ENCODE measurements at regions not wholly inside any gene's neighbourhood (a gene's known extent, or its start where the extent isn't known, plus 50 kb on each side); places are given as distances from the start of the nearest gene placed in this dataset.

DNA sequence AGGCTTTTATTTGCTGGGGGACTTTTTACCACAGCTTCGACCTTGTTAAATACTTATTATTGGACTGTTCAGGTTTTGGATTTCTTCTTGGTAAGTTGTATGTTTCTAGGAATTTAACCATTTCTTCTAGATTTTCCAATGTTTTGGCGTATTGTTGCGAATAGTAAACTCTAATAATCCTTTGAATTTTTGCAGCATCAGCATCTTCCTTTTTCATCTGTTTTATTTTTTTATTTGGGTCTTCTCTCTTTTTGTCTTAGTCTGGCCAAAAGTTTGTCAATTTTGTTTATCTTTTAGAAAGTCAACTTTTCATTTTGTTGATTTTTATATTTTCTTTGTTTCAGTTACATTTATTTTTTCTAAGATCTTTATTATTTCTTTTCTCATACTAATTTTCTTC is 1272.0 kb downstream of the HACE1 start:
- H3K9me3 ChIP-seq (replicated peaks; ENCODE audit: control insufficient read depth, insufficient read depth, low read length), result no peaks in the 10 kb centered on the region
- no peak overlapping the region for H2AFZ ChIP-seq (ENCODE audit: low read depth, low read length)
- H3K79me2 ChIP-seq (ENCODE audit: control insufficient read depth, insufficient read depth, low read length), result no peaks in the 10 kb centered on the region
- no peak overlapping the region for H3K27ac ChIP-seq (ENCODE audit: insufficient read depth, low read depth, low read length)
- no TSS peak for BruUV-seq (replicated peaks)
- TF ChIP-seq EZH2 (IDR thresholded peaks at IDR 0.05; ENCODE audit: borderline replicate concordance, low read depth, low read length, severe bottlenecking) (no peak), GATA2 (IDR thresholded peaks at IDR 0.05; ENCODE audit: insufficient read depth, insufficient read length, low read depth, low read length) (no peak), FOS (IDR thresholded peaks at IDR 0.05; ENCODE audit: borderline replicate concordance, insufficient read depth, low read length) (no peak)
- TF ChIP-seq, protein P1, sequence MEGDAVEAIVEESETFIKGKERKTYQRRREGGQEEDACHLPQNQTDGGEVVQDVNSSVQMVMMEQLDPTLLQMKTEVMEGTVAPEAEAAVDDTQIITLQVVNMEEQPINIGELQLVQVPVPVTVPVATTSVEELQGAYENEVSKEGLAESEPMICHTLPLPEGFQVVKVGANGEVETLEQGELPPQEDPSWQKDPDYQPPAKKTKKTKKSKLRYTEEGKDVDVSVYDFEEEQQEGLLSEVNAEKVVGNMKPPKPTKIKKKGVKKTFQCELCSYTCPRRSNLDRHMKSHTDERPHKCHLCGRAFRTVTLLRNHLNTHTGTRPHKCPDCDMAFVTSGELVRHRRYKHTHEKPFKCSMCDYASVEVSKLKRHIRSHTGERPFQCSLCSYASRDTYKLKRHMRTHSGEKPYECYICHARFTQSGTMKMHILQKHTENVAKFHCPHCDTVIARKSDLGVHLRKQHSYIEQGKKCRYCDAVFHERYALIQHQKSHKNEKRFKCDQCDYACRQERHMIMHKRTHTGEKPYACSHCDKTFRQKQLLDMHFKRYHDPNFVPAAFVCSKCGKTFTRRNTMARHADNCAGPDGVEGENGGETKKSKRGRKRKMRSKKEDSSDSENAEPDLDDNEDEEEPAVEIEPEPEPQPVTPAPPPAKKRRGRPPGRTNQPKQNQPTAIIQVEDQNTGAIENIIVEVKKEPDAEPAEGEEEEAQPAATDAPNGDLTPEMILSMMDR (IDR thresholded peaks at IDR 0.05; ENCODE audit: extremely low read depth in 1 of 2, insufficient read depth in 1 of 2, low read depth in 1 of 2, low read length in 2 of 2), result no peak
- TF ChIP-seq, protein P2, sequence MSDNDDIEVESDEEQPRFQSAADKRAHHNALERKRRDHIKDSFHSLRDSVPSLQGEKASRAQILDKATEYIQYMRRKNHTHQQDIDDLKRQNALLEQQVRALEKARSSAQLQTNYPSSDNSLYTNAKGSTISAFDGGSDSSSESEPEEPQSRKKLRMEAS (IDR thresholded peaks at IDR 0.05; ENCODE audit: insufficient read depth, insufficient read length), result no peak
- no peaks in the 10 kb centered on the region for H3K36me3 ChIP-seq (ENCODE audit: control insufficient read depth in 2 of 2, extremely low read depth in 1 of 2, insufficient read depth in 2 of 2, low read length in 2 of 2)
- no peaks in the 10 kb centered on the region for H4K20me1 ChIP-seq (replicated peaks; ENCODE audit: control insufficient read depth, extremely low read depth, insufficient read depth, low read length)
- DNase-seq (ENCODE audit: low read depth, low spot score), result no peak
- no peaks in the 10 kb centered on the region for H3K4me1 ChIP-seq (ENCODE audit: control insufficient read depth, extremely low read depth, insufficient read depth, low read length)
- FAIRE-seq, result no peak
- dilution Hi-C loops (cut with MboI; ENCODE audit: extremely low pct_ligation_motif_present, low sequenced_read_pairs), result no loop called here
- intact Hi-C loops (cut with micrococcal nuclease), result no loop called here
- no peak overlapping the region for H3K4me2 ChIP-seq (ENCODE audit: insufficient read depth, low read length)
- no peak overlapping the region for H3K4me3 ChIP-seq (replicated peaks in 1 of 3; ENCODE audit: insufficient read depth in 1 of 3, low read depth in 1 of 3, low read length in 3 of 3)
- no peaks in the 10 kb centered on the region for H3K27me3 ChIP-seq (ENCODE audit: control insufficient read depth in 2 of 2, insufficient read depth in 2 of 2, low read length in 2 of 2)
- ChIA-PET CTCF (no interaction called here), POLR2A (no interaction called here)
- H3K9ac ChIP-seq (replicated peaks; ENCODE audit: extremely low read depth, insufficient read depth, low read length), result no peak overlapping the region
- no peaks in the 10 kb centered on the region for H3K9me1 ChIP-seq (replicated peaks; ENCODE audit: control insufficient read depth, extremely low read depth, insufficient read depth, low read length)

DNA sequence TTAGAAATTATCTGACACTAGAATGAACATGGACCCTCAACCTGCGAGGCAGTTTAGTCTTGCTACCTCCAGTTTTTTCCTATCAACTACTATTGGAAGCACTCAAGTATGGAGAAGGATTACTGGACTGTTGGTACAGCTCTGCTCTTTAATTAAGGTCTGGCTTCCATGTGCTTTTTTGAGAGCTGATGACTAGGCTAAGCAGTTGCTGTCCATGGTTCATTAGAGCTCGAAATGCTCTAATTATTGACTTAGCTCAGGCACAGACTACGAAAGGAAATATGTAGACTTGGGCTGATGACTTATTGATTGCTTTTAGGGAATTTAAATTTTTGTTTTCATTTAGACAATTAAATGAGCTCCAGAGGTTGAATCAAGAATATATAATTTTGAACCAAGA is 1281.6 kb downstream of the HACE1 start:
- no peak for FAIRE-seq

More for the DNA sequence above, 1281.6 kb downstream of the HACE1 start:
- intact Hi-C loops (cut with micrococcal nuclease) (no loop called here), dilution Hi-C loops (cut with MboI; ENCODE audit: extremely low pct_ligation_motif_present, low sequenced_read_pairs) (no loop called here)
- no peaks in the 10 kb centered on the region for H3K79me2 ChIP-seq (ENCODE audit: control insufficient read depth, insufficient read depth, low read length)
- DNase-seq (ENCODE audit: low read depth, low spot score), result no peak
- no peak overlapping the region for H3K9ac ChIP-seq (replicated peaks; ENCODE audit: extremely low read depth, insufficient read depth, low read length)
- H3K4me3 ChIP-seq (replicated peaks in 1 of 3; ENCODE audit: insufficient read depth in 1 of 3, low read depth in 1 of 3, low read length in 3 of 3), result no peak overlapping the region
- H3K4me2 ChIP-seq (ENCODE audit: insufficient read depth, low read length), result no peak overlapping the region
- H3K27me3 ChIP-seq (ENCODE audit: control insufficient read depth in 2 of 2, insufficient read depth in 2 of 2, low read length in 2 of 2), result no peaks in the 10 kb centered on the region
- no peak overlapping the region for H3K27ac ChIP-seq (ENCODE audit: insufficient read depth, low read depth, low read length)
- no peaks in the 10 kb centered on the region for H3K4me1 ChIP-seq (ENCODE audit: control insufficient read depth, extremely low read depth, insufficient read depth, low read length)
- no peak for TF ChIP-seq EZH2 (IDR thresholded peaks at IDR 0.05; ENCODE audit: borderline replicate concordance, low read depth, low read length, severe bottlenecking)
- no peak for TF ChIP-seq GATA2 (IDR thresholded peaks at IDR 0.05; ENCODE audit: insufficient read depth, insufficient read length, low read depth, low read length)
- no peak for TF ChIP-seq POLR2A (IDR thresholded peaks at IDR 0.05; ENCODE audit: low read depth, low read length)
- no peak for TF ChIP-seq POLR2AphosphoS5 (IDR thresholded peaks at IDR 0.05; ENCODE audit: insufficient read depth, low read depth, low read length)
- TF ChIP-seq, protein P1 (IDR thresholded peaks at IDR 0.05; ENCODE audit: extremely low read depth in 1 of 2, insufficient read depth in 1 of 2, low read depth in 1 of 2, low read length in 2 of 2), result no peak
- TF ChIP-seq, protein P2 (IDR thresholded peaks at IDR 0.05; ENCODE audit: insufficient read depth, insufficient read length), result no peak
- TF ChIP-seq MYC (IDR thresholded peaks at IDR 0.05; ENCODE audit: low read depth, low read length), result no peak
- TF ChIP-seq JUN (IDR thresholded peaks at IDR 0.05; ENCODE audit: borderline replicate concordance, insufficient read depth, insufficient read length, low read depth), result no peak
- no peak for TF ChIP-seq FOS (IDR thresholded peaks at IDR 0.05; ENCODE audit: borderline replicate concordance, insufficient read depth, low read length)
- H4K20me1 ChIP-seq (replicated peaks; ENCODE audit: control insufficient read depth, extremely low read depth, insufficient read depth, low read length), result no peaks in the 10 kb centered on the region
- ChIA-PET POLR2A (no interaction called here), CTCF (no interaction called here)
- H3K36me3 ChIP-seq (ENCODE audit: control insufficient read depth in 2 of 2, extremely low read depth in 1 of 2, insufficient read depth in 2 of 2, low read length in 2 of 2), result no peaks in the 10 kb centered on the region
- BruUV-seq (replicated peaks), result no TSS peak
- H2AFZ ChIP-seq (ENCODE audit: low read depth, low read length), result no peak overlapping the region
- H3K9me1 ChIP-seq (replicated peaks; ENCODE audit: control insufficient read depth, extremely low read depth, insufficient read depth, low read length), result no peaks in the 10 kb centered on the region
- no peaks in the 10 kb centered on the region for H3K9me3 ChIP-seq (replicated peaks; ENCODE audit: control insufficient read depth, insufficient read depth, low read length)

Data from endothelial cell of umbilical vein (primary cell).